HG03066 (cell line): ENCODE measurements at regions not wholly inside any gene's neighbourhood (a gene's known extent, or its start where the extent isn't known, plus 50 kb on each side); places are given as distances from the start of the nearest gene placed in this dataset.
A peak's percentile ranks its signal among the peaks of the same experiment; 100 is the strongest.

Experiments used
- ATAC-seq: cut with Tn5 transposase; IDR thresholded peaks from one replicate; pipeline ENCODE4 v1.9.1; 2021; ENCODE audit warnings: low read depth; ENCODE audit not compliant: unreplicated experiment

DNA sequence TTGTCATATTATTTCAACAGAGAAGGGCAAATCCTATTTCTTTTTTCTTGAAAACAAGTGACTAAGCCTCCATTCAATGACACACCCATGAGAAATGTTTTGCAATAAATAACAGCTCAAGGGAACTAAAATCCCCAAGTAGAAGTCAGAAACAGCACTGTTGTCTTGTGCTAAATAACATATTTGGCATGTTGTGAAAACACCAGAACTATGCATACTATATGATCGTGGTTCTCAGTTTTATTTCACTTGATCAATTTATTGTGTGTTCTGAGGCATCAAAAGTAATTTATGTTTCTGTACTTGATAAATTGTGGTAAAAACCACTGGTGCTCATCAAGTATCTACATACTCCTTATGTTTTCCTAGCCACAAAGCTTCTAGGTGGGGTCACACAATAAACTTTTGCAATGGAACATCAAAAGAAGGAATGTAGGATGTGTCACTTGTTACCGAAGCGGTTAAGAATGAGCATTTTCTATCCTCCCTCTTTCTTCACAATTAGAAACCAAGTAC lies 691.7 kb upstream of the CBLB start:
- no peak for ATAC-seq

DNA sequence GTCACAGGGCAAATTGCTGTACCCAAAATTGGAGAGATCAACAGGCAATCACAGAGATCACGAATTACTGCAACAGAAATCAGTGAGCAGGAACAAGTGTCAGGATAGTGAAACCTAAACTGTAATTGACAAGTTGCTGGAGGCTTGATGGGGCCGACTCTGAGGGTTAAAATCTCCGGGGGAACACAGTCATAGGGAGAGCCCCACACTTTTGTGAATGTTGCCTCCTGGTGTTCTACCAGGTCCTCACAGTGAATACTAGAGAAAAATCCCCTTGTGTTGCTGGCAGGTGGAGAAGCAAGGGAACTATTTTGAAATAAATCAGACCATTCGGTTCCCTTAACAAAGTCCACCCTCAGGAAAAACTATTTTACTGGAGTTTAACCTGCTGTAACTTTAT lies 697.5 kb upstream of the CBLB start:
- peak; percentile 93 for ATAC-seq

DNA sequence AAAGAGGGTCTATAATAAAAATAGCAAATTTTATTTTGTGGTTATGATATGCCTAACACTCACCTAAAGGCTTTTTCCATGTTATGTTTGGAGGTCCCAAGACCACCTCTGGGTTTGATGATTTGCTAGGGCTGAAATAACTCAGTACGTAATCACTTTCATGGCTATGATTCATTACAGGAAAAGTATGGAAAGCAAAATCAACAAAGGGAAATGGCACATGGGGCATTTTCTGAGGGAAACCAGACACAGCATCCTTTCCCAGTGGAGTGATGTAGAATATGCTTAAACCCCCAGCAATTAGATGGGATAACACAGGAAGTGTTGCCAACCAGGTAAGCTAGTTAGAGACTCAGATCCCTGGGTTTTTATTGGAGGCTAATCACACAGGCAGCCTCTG lies 701.6 kb upstream of the CBLB start:
- ATAC-seq, result no peak

DNA sequence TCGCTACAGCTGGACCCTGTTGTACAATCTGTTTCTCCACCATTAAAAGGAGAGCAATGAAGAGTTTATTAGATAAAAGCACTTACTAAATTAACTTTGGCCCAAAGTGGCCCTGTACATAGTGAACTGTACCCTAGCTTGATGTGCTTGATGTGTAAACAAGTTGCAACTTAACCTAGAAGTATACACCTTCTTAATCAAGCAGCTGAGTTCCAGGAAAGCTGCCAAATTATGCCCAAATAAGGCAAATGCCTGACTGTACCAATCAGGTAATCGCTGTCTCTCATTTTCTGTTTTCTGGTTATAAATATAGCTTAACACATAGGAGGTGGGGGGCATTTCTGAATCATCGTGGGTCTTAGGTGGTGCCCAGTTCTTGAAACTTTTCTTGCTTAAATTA lies 704.8 kb upstream of the CBLB start:
- no peak for ATAC-seq

GRCh38 chr3:106575029-106575428 lies 706.2 kb upstream of the CBLB start:
- ATAC-seq, result no peak

GRCh38 chr3:106577241-106577640 lies 708.4 kb upstream of the CBLB start:
- no peak for ATAC-seq

- no peak for ATAC-seq
Measured at GRCh38 chr3:106578911-106579310, 710.1 kb upstream of the CBLB start.

DNA sequence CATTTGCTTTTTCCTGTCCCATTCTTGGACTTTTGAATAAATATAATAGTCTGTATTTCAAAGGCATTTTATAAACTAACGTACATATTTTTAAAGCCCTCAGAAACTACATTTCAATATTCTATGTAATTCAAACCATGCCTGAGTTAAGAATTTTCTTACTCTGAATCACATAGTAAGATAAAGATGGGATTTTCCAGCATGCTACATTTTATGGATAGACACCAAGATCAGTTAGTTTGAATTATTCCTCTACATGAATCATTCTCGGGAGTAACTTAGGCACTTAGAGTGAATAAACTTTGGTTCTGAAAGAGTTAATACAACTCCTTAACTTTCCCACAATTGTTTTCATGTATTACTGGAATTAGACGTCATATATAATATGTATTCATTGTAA lies 713.3 kb upstream of the CBLB start:
- ATAC-seq, result no peak

DNA sequence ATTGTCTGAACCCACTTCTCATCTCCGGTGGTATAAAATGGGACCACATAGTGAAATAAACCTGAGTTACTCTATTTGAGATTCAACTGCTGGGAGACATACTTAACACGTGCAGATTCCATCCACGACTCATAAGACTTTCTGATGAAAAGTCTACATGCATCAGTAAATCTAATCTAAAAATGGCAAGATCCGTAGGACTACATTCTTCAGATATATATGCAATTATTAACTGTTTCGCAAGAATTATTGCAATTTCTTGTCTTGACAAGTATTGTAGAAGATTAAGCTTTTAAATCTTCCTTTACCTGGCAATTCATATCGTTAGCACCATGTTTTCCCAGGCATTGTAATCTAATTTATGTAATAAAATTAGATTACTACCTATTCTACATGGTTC lies 718.7 kb upstream of the CBLB start:
- no peak for ATAC-seq

GRCh38 chr3:106588739-106589138 lies 719.9 kb upstream of the CBLB start:
- no peak for ATAC-seq

DNA sequence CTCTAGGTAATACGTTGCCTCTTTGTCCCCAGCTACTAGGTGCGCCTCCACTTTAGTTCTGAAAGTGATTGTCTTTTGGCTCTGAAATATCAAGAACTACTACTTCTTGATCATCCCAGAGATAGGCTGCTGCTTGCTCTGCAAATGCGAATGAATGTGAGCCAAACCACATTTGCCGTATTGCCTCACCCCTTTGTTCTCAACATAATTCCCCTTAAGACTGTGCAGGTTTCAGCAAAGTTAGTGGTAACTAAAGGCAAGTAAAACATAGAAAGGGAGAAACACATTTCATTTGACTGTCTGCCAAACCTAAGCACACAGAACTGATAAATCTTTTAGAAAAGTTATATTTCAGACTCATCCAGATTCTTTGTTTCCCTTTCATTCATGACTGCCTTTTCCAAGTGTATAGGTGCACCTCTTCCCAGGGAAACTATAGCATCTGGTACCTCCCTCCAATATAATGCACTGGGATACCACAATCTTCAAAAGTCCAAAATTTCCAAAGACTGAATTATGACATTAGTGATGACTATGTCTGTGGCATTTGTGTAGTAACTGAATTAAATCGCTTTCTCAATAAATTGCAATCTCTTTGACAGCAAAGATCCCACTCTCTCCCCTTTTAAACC lies 720.6 kb upstream of the CBLB start:
- no peak for ATAC-seq

DNA sequence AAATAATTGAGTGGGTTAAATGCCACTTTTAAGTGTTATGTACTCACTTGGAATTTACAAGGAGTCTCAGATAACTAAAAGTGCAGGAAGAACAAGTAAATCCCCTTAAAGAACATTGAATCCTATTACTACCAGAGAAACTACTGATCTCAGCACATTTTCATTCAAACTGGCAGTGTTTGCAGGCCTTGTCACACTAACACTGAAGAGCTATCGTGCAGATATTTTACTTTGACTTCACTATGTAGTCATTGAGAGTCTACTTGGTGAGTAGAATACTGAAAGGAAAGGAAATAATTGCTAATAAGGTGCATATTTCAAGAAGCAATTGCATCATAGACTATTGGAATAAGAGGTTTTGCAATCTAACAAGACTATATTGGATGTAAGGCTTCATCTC lies 721.4 kb upstream of the CBLB start:
- ATAC-seq, result no peak

- no peak for ATAC-seq
Measured at GRCh38 chr3:106593381-106593780, 724.6 kb upstream of the CBLB start.

- ATAC-seq, result peak; percentile 86
Measured at GRCh38 chr3:106609666-106610301, 741.0 kb upstream of the CBLB start.

DNA sequence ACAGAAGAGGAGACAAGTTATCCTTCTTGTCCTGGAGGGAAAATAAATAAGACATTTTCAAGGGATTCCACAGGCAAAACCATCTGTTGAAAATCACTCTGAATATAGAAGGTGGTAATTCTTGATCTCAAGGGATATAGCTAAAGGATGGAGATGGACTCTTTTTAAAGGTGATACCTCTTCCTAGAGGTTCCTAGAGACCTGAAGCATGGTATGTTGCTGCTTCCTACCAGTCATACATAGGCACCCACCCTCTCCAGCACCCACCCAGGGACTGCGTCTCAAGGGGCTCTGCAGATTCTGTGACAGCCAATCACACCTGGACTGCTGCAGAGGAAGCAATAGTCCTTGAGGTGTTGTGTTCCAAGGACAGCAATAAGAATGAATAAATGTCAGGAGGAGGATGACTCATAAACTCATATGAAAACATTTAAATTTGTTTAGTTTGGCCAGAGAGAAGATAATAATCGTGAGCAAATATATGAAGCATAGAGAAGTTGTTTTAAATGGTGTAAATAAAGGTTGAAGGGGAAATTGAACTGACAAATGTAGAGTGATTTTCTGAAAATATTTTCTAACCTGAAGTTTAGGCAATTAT lies 741.6 kb upstream of the CBLB start:
- ATAC-seq, result no peak

DNA sequence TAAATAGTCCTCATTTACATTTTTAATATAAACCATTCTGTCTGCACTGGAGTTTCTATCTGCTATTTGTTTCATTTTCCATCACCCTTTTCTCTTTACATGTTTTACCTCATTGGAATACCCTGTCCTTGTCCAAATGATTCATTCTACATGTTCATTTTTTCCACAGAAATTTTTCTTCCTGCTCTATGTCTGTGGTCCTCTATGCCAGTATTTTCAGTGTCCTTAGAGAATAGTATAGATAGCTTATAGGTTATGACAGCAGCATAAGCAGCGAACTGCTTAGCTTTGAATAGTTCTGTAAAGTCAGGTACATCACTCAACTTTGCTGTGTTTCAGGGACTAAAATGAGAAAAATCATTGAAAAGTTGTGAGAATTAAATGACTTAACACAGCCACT lies 742.3 kb upstream of the CBLB start:
- no peak for ATAC-seq

DNA sequence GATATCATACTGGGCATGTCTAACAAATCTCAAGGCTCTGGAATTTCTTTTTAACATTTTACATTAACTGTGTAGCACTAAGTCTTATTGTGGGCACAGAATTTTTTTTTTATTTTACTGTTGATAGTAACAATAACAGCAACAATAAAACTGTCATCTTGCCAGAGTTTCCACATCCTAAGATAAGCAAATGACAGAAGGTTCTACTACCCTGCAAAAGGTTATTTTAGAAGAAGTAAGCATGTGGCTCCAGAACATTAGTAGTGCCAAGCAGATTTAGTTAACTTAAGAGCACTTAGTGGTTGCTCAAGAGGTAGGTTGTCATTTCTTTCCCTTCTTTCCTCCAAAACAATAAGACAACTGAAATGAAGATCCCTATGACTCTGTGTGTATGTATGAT lies 743.0 kb upstream of the CBLB start:
- ATAC-seq, result no peak

- ATAC-seq, result no peak
Measured at GRCh38 chr3:106616556-106616955, 747.7 kb upstream of the CBLB start.

DNA sequence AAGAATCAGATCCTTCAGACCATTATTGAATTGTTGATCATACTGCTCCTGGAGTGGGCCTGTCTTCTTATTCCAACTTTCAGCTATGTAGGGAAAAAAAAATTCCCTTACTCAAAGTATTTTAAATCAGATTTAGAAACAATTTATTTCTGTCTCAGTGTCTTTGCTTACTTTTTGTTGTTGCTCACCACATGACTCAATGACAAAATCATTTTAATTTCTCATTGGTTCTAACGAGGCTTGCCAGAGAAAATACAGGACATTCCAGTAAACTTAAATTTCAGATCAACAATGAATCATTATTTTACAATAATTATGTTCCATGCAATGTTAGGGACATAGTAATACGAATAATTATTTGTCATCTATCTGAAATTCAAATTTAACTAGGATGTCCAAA lies 748.5 kb upstream of the CBLB start:
- ATAC-seq, result no peak

DNA sequence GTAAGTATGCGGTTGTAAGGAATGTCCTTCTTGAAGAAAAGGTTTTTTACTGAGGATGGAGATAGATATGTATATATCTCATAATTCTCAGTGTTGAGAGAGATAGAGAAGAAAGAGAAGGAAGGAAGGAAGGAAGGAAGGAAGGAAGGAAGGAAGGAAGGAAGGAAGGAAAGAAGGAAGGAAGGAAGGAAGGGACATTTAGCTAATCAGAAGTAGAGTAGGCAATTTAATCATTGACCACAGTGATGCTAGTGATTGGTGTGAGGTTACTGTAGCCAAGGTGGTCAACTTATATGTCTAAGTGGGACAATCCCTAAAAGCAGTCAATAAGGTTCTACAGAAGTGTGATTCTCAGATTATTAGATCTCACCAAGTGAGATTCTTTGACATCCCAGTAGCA lies 751.8 kb upstream of the CBLB start:
- no peak for ATAC-seq

- ATAC-seq, result no peak
Measured at GRCh38 chr3:106624154-106624553, 753.1 kb upstream of the CCDC54 start.

GRCh38 chr3:106628407-106628806 lies 748.8 kb upstream of the CCDC54 start:
- no peak for ATAC-seq
